Type B pancreatic cell (in vitro differentiated cells): ENCODE measurements at regions not wholly inside any gene's neighbourhood (a gene's known extent, or its start where the extent isn't known, plus 50 kb on each side); places are given as distances from the start of the nearest gene placed in this dataset.

Experiments
- DNase-seq: peaks from one replicate; pipeline ENCODE4 v3.0.0; 2021; ENCODE audit warnings: mixed read lengths; ENCODE audit not compliant: unreplicated experiment; ENCODE audit errors: extremely low spot score
- H3K27ac Mint-ChIP-seq: 2 replicates; pipeline ENCODE4 v1.8.0; 2021; ENCODE audit warnings: mild to moderate bottlenecking, mixed read lengths
- H3K27me3 Mint-ChIP-seq: 2 replicates; pipeline ENCODE4 v1.8.0; 2021; ENCODE audit warnings: mixed read lengths
- H3K36me3 Mint-ChIP-seq: 2 replicates; pipeline ENCODE4 v1.8.0; 2021; ENCODE audit warnings: mixed read lengths
- H3K4me1 Mint-ChIP-seq: one replicate; pipeline ENCODE4 v1.8.0; 2021; ENCODE audit warnings: mixed read lengths; ENCODE audit not compliant: unreplicated experiment
- H3K4me3 Mint-ChIP-seq: 2 replicates; pipeline ENCODE4 v1.8.0; 2021; ENCODE audit warnings: mild to moderate bottlenecking, mixed read lengths
- H3K9me3 Mint-ChIP-seq: 2 replicates; pipeline ENCODE4 v1.8.0; 2021; ENCODE audit warnings: mixed read lengths
- CTCF ChIP-seq: fragments of 200-600 bp; sonication (generic); conservative IDR thresholded peaks from 2 replicates; pipeline ENCODE4 v1.5.0; 2021; ENCODE audit warnings: antibody characterized with exemption, mild to moderate bottlenecking

DNA sequence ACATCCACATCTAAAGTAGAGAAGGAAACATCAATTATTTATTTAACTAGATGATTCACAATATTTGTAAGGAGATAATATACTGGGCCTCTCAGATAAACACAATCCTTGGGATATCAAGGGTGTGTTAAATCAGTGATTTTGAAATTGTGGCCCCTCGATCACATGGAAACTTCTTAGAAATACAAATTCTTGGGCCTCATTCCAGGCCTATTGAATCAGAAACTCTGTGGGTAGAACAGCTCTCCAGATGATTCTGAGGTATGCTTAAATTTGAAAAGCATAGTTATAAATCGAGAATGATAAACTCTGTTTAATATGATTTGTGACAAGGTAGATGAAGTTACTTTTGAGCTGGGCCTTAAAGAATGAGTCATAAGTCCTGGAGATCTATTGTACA, 64.3 kb upstream of the GPR174 start:
- no peaks in the 10 kb centered on the region for H3K9me3 Mint-ChIP-seq
- H3K27ac Mint-ChIP-seq, result no peak overlapping the region
- DNase-seq, result no peak
- H3K4me1 Mint-ChIP-seq, result no peaks in the 10 kb centered on the region
- no peak for TF ChIP-seq CTCF
- H3K4me3 Mint-ChIP-seq, result no peak overlapping the region
- peaks cover 3% of the 10 kb centered on the region for H3K27me3 Mint-ChIP-seq
- H3K36me3 Mint-ChIP-seq, result no peaks in the 10 kb centered on the region

DNA sequence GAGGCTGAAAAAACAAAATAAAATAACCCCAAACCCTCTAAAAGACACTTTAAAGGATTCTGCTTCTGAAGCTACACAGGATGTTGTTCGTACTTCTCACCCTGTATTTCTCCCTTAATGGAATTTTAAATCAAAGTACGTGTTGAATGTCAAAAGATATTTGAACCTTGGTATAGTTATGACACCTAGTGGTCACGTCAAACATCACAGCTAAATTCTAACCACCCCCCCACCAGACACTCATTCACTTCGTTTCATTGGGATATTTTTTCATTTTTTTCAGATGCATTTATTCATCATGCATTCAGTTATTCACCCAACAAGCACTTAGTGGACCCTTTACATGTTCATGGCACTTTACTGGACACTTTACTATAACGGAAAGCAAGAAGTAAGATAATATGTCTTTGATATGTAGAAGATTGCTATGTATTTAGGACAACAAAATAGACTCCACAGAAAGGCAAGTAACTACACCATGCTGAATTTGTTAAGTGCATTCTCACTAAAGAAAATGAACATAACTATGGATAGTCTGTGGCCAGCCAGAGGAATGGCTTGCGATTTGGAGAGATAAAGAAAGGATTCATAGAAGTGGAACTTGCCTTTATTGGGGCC, 62.5 kb upstream of the GPR174 start:
- peak; percentile 78 for TF ChIP-seq CTCF
- Mint-ChIP-seq H3K4me1 (no peaks in the 10 kb centered on the region), H3K36me3 (no peaks in the 10 kb centered on the region), H3K27ac (no peak overlapping the region), H3K27me3 (peaks cover 3% of the 10 kb centered on the region), H3K9me3 (no peaks in the 10 kb centered on the region), H3K4me3 (no peak overlapping the region)
- DNase-seq, result no peak

GRCh38 chrX:79082899-79083298, 61.6 kb upstream of the GPR174 start:
- Mint-ChIP-seq H3K27me3 (peaks cover 3% of the 10 kb centered on the region), H3K4me1 (no peaks in the 10 kb centered on the region), H3K27ac (no peak overlapping the region), H3K9me3 (no peaks in the 10 kb centered on the region), H3K4me3 (no peak overlapping the region), H3K36me3 (no peaks in the 10 kb centered on the region)
- no peak for TF ChIP-seq CTCF
- DNase-seq, result no peak

GRCh38 chrX:79084923-79085322, 59.6 kb upstream of the GPR174 start:
- Mint-ChIP-seq H3K36me3 (no peaks in the 10 kb centered on the region), H3K4me1 (no peaks in the 10 kb centered on the region), H3K27me3 (peaks cover 3% of the 10 kb centered on the region), H3K9me3 (no peaks in the 10 kb centered on the region), H3K4me3 (no peak overlapping the region), H3K27ac (no peak overlapping the region)
- DNase-seq, result no peak
- TF ChIP-seq CTCF, result no peak

GRCh38 chrX:79089896-79090584, 54.4 kb upstream of the GPR174 start:
- H3K9me3 Mint-ChIP-seq, result no peaks in the 10 kb centered on the region
- H3K4me1 Mint-ChIP-seq, result no peaks in the 10 kb centered on the region
- no peak for DNase-seq
- no peak overlapping the region for H3K27ac Mint-ChIP-seq
- H3K27me3 Mint-ChIP-seq, result no peaks in the 10 kb centered on the region
- no peaks in the 10 kb centered on the region for H3K36me3 Mint-ChIP-seq
- TF ChIP-seq CTCF, result no peak
- H3K4me3 Mint-ChIP-seq, result no peak overlapping the region
